ENCODE measurements at regions not wholly inside any gene's neighbourhood (a gene's known extent, or its start where the extent isn't known, plus 50 kb on each side); places are given as distances from the start of the nearest gene placed in this dataset.
A peak's percentile ranks its signal among the peaks of the same experiment; 100 is the strongest.

GRCh38 chr6:51350308-51350904, 531.7 kb downstream of the TFAP2B start:
- CTCF ChIA-PET, result interaction anchor here (0.8 to 1.3 kb wide), 2 partner anchors 534 to 610 kb away, joined by 3 to 4 read pairs; no protein-coding TSS in a partner anchor
- POLR2A ChIA-PET (ENCODE audit: low non-redundant PET), result no interaction called here
- Histone ChIP-seq H3K36me3 (ENCODE audit: insufficient read depth, low read length, poor library complexity, severe bottlenecking) (no peaks in the 10 kb centered on the region), H3K4me1 (ENCODE audit: insufficient read depth, low read length, poor library complexity, severe bottlenecking) (no peaks in the 10 kb centered on the region), H3K9me3 (ENCODE audit: low read depth, low read length, poor library complexity, severe bottlenecking) (no peaks in the 10 kb centered on the region), H3K4me3 (ENCODE audit: low read depth, low read length, poor library complexity, severe bottlenecking) (no peak overlapping the region), H3K27me3 (replicated peaks; ENCODE audit: insufficient read depth, low read depth, low read length, poor library complexity) (no peaks in the 10 kb centered on the region), H3K27ac (ENCODE audit: low read depth, low read length, poor library complexity, severe bottlenecking) (no peak overlapping the region)
- DNase-seq (ENCODE audit: low spot score), result peak; percentile 27
- intact Hi-C loops (cut with micrococcal nuclease; ENCODE audit: unreplicated experiment), result loop anchor here (1.0 kb wide), 1 partner anchor 534 kb away; no protein-coding TSS in a partner anchor
- BruUV-seq (replicated peaks), result no TSS peak
- TF ChIP-seq EZH2 (IDR thresholded peaks at IDR 0.05; ENCODE audit: borderline replicate concordance, low read depth, low read length, poor library complexity, severe bottlenecking) (no peak), CTCF (conservative IDR thresholded peaks at IDR 0.05; ENCODE audit: low read depth, low read length) (peak; percentile 60)

DNA sequence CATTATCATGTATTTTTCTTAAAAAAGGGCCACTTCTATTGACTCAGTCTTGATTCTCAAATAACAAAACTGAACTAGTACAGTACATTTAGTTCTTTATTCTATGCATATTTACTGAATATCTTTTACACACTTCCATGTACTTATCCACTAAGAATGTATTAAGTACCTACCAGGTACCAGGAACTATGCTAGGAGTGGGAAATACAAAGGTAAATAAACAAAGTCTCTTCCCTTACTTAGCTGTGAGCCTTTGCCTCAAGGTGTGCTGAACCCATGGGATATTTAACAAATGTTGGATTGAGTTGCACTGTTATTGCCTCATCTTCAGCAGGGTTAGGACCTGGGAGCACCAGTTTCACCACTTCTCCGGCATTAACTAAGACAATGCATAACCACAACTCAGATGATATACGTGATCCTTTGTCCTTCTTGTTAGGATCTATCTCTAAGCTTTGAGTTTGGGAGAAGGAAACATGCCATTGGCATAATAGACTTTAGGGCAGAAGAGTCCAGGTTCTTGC, 533.9 kb downstream of the TFAP2B start:
- H3K9me3 ChIP-seq (ENCODE audit: low read depth, low read length, poor library complexity, severe bottlenecking), result no peaks in the 10 kb centered on the region
- CTCF ChIA-PET, result no interaction called here
- no peaks in the 10 kb centered on the region for H3K27me3 ChIP-seq (replicated peaks; ENCODE audit: insufficient read depth, low read depth, low read length, poor library complexity)
- BruUV-seq (replicated peaks), result no TSS peak
- POLR2A ChIA-PET (ENCODE audit: low non-redundant PET), result no interaction called here
- no peak for DNase-seq (ENCODE audit: low spot score)
- intact Hi-C loops (cut with micrococcal nuclease; ENCODE audit: unreplicated experiment), result no loop called here
- H3K4me1 ChIP-seq (ENCODE audit: insufficient read depth, low read length, poor library complexity, severe bottlenecking), result no peaks in the 10 kb centered on the region
- TF ChIP-seq EZH2 (IDR thresholded peaks at IDR 0.05; ENCODE audit: borderline replicate concordance, low read depth, low read length, poor library complexity, severe bottlenecking), result no peak
- no peak overlapping the region for H3K27ac ChIP-seq (ENCODE audit: low read depth, low read length, poor library complexity, severe bottlenecking)
- H3K4me3 ChIP-seq (ENCODE audit: low read depth, low read length, poor library complexity, severe bottlenecking), result no peak overlapping the region
- no peaks in the 10 kb centered on the region for H3K36me3 ChIP-seq (ENCODE audit: insufficient read depth, low read length, poor library complexity, severe bottlenecking)

DNA sequence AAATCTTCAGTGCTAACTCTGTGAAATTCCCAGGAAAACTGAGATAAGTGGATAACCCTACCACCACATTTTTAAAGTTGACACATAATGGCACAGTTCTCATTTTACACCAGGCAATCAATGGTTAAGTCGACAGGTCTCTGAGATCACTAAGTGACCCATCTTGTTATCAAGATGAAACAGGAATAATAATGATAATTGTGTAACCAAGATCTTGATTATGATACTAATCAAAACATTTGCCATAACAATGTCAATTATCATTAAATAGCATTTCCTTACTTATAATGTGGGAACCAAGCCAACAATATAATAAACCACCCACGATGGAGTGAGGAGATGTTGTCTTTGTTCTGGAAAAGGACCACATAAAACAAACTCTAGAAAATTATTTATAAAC, 541.6 kb downstream of the TFAP2B start:
- no peak overlapping the region for H3K27ac ChIP-seq (ENCODE audit: low read depth, low read length, poor library complexity, severe bottlenecking)
- no peaks in the 10 kb centered on the region for H3K36me3 ChIP-seq (ENCODE audit: insufficient read depth, low read length, poor library complexity, severe bottlenecking)
- ChIA-PET POLR2A (ENCODE audit: low non-redundant PET) (no interaction called here), CTCF (no interaction called here)
- H3K4me3 ChIP-seq (ENCODE audit: low read depth, low read length, poor library complexity, severe bottlenecking), result no peak overlapping the region
- H3K27me3 ChIP-seq (replicated peaks; ENCODE audit: insufficient read depth, low read depth, low read length, poor library complexity), result no peaks in the 10 kb centered on the region
- TF ChIP-seq EZH2 (IDR thresholded peaks at IDR 0.05; ENCODE audit: borderline replicate concordance, low read depth, low read length, poor library complexity, severe bottlenecking), result no peak
- no peak for TF ChIP-seq CTCF (conservative IDR thresholded peaks at IDR 0.05; ENCODE audit: low read depth, low read length)
- BruUV-seq (replicated peaks), result no TSS peak
- H3K9me3 ChIP-seq (ENCODE audit: low read depth, low read length, poor library complexity, severe bottlenecking), result no peaks in the 10 kb centered on the region
- DNase-seq (ENCODE audit: low spot score), result no peak
- no peaks in the 10 kb centered on the region for H3K4me1 ChIP-seq (ENCODE audit: insufficient read depth, low read length, poor library complexity, severe bottlenecking)
- intact Hi-C loops (cut with micrococcal nuclease; ENCODE audit: unreplicated experiment), result no loop called here

- H3K27ac ChIP-seq (ENCODE audit: low read depth, low read length, poor library complexity, severe bottlenecking), result no peak overlapping the region
- CTCF ChIA-PET, result no interaction called here
- DNase-seq (ENCODE audit: low spot score), result no peak
- no peaks in the 10 kb centered on the region for H3K36me3 ChIP-seq (ENCODE audit: insufficient read depth, low read length, poor library complexity, severe bottlenecking)
- no peaks in the 10 kb centered on the region for H3K9me3 ChIP-seq (ENCODE audit: low read depth, low read length, poor library complexity, severe bottlenecking)
- no peaks in the 10 kb centered on the region for H3K27me3 ChIP-seq (replicated peaks; ENCODE audit: insufficient read depth, low read depth, low read length, poor library complexity)
- H3K4me3 ChIP-seq (ENCODE audit: low read depth, low read length, poor library complexity, severe bottlenecking), result no peak overlapping the region
- TF ChIP-seq CTCF (conservative IDR thresholded peaks at IDR 0.05; ENCODE audit: low read depth, low read length), result no peak
- no peak for TF ChIP-seq EZH2 (IDR thresholded peaks at IDR 0.05; ENCODE audit: borderline replicate concordance, low read depth, low read length, poor library complexity, severe bottlenecking)
- no peaks in the 10 kb centered on the region for H3K4me1 ChIP-seq (ENCODE audit: insufficient read depth, low read length, poor library complexity, severe bottlenecking)
- no TSS peak for BruUV-seq (replicated peaks)
- POLR2A ChIA-PET (ENCODE audit: low non-redundant PET), result no interaction called here
- intact Hi-C loops (cut with micrococcal nuclease; ENCODE audit: unreplicated experiment), result no loop called here
Measured at GRCh38 chr6:51365566-51365965, 546.9 kb downstream of the TFAP2B start.

Data from A673 (cell line).